ENCODE measurements at regions not wholly inside any gene's neighbourhood (a gene's known extent, or its start where the extent isn't known, plus 50 kb on each side); places are given as distances from the start of the nearest gene placed in this dataset.

- no peak for DNase-seq
- no peaks in the 10 kb centered on the region for H3K4me1 ChIP-seq (ENCODE audit: control insufficient read depth in 1 of 2, insufficient read depth in 2 of 2, low read length in 2 of 2)
- H3K4me3 Mint-ChIP-seq, result no peak overlapping the region
These were observed 389.4 kb upstream of the RGPD4 start for GRCh38 chr2:107437265-107437664.

GRCh38 chr2:107437807-107438206 lies 388.9 kb upstream of the RGPD4 start:
- Histone ChIP-seq H3K79me2 (ENCODE audit: insufficient read depth, low read length) (no peaks in the 10 kb centered on the region), H4K20me1 (ENCODE audit: insufficient read depth, low read length) (no peaks in the 10 kb centered on the region), H3K9ac (ENCODE audit: insufficient read depth, low read length, poor library complexity, severe bottlenecking) (no peak overlapping the region), H2AFZ (ENCODE audit: insufficient read depth, low read depth, low read length, poor library complexity, severe bottlenecking) (no peak overlapping the region), H3K9me3 (replicated peaks in 1 of 2; ENCODE audit: control insufficient read depth in 1 of 2, insufficient read depth in 1 of 2, low read length in 2 of 2) (peaks cover 0 to 10% of the 10 kb centered on the region in 2 donors), H3K27ac (ENCODE audit: low read depth in 1 of 2, low read length in 2 of 2) (no peak overlapping the region), H3K4me2 (replicated peaks; ENCODE audit: extremely low read depth, low read length, poor library complexity, severe bottlenecking) (no peak overlapping the region), H3K4me1 (ENCODE audit: control insufficient read depth in 1 of 2, insufficient read depth in 2 of 2, low read length in 2 of 2) (no peaks in the 10 kb centered on the region), H3K36me3 (replicated peaks in 1 of 2; ENCODE audit: control insufficient read depth in 1 of 2, insufficient read depth in 2 of 2, low read length in 2 of 2) (no peaks in the 10 kb centered on the region), H3K4me3 (replicated peaks in 1 of 3; ENCODE audit: low read depth in 2 of 3, low read length in 3 of 3) (no peak overlapping the region), H3K27me3 (ENCODE audit: control insufficient read depth in 2 of 2, insufficient read depth in 2 of 2, low read length in 2 of 2) (no peaks in the 10 kb centered on the region)
- 58% methylated on average over 2 of the region's 2 CpGs for WGBS (ENCODE audit: insufficient coverage)
- intact Hi-C loops (cut with micrococcal nuclease), result no loop called here
- H3K27me3 Mint-ChIP-seq (ENCODE audit: low read depth in 3 of 3), result peaks cover 0 to 2% (median 2%) of the 10 kb centered on the region in 3 donors
- DNase-seq, result no peak
- TF ChIP-seq CTCF (IDR thresholded peaks at IDR 0.05), result no peak
- H3K4me3 Mint-ChIP-seq, result no peak overlapping the region
- H3K36me3 Mint-ChIP-seq, result no peaks in the 10 kb centered on the region
- no peaks in the 10 kb centered on the region for H3K4me1 Mint-ChIP-seq
- peaks cover 0 to 8% (median 2%) of the 10 kb centered on the region in 7 donors for H3K9me3 Mint-ChIP-seq
- no peak overlapping the region for H3K27ac Mint-ChIP-seq

More at GRCh38 chr2:107437265-107437664, 389.4 kb upstream of the RGPD4 start:
- no peaks in the 10 kb centered on the region for H3K36me3 Mint-ChIP-seq
- intact Hi-C loops (cut with micrococcal nuclease), result no loop called here
- Histone ChIP-seq H3K4me3 (replicated peaks in 1 of 3; ENCODE audit: low read depth in 2 of 3, low read length in 3 of 3) (no peak overlapping the region), H3K9ac (ENCODE audit: insufficient read depth, low read length, poor library complexity, severe bottlenecking) (no peak overlapping the region), H3K9me3 (replicated peaks in 1 of 2; ENCODE audit: control insufficient read depth in 1 of 2, insufficient read depth in 1 of 2, low read length in 2 of 2) (peaks cover 0 to 10% of the 10 kb centered on the region in 2 donors), H3K27me3 (ENCODE audit: control insufficient read depth in 2 of 2, insufficient read depth in 2 of 2, low read length in 2 of 2) (no peaks in the 10 kb centered on the region), H3K4me2 (replicated peaks; ENCODE audit: extremely low read depth, low read length, poor library complexity, severe bottlenecking) (no peak overlapping the region), H4K20me1 (ENCODE audit: insufficient read depth, low read length) (no peaks in the 10 kb centered on the region), H2AFZ (ENCODE audit: insufficient read depth, low read depth, low read length, poor library complexity, severe bottlenecking) (no peak overlapping the region), H3K27ac (ENCODE audit: low read depth in 1 of 2, low read length in 2 of 2) (no peak overlapping the region), H3K36me3 (replicated peaks in 1 of 2; ENCODE audit: control insufficient read depth in 1 of 2, insufficient read depth in 2 of 2, low read length in 2 of 2) (no peaks in the 10 kb centered on the region), H3K79me2 (ENCODE audit: insufficient read depth, low read length) (no peaks in the 10 kb centered on the region)
- peaks cover 0 to 2% (median 2%) of the 10 kb centered on the region in 3 donors for H3K27me3 Mint-ChIP-seq (ENCODE audit: low read depth in 3 of 3)
- H3K4me1 Mint-ChIP-seq, result no peaks in the 10 kb centered on the region
- no peak for TF ChIP-seq CTCF (IDR thresholded peaks at IDR 0.05)
- no peak overlapping the region for H3K27ac Mint-ChIP-seq
- H3K9me3 Mint-ChIP-seq, result peaks cover 0 to 8% (median 2%) of the 10 kb centered on the region in 7 donors

All from CD14-positive monocyte (primary cell).